SK-N-MC (cell line): ENCODE measurements at regions not wholly inside any gene's neighbourhood (a gene's known extent, or its start where the extent isn't known, plus 50 kb on each side); places are given as distances from the start of the nearest gene placed in this dataset.
"Not testable (repeated sequence)": the region's sequence is repeated elsewhere in the genome, so short reads cannot be mapped to it uniquely, and the experiment has no call there.

Source experiments
- EZH2 ChIP-seq: fragments of 200-600 bp; sonication (generic); IDR thresholded peaks from one replicate; pipeline ENCODE4 v1.6.1; 2017; ENCODE audit warnings: antibody characterized with exemption
- FOXP2 ChIP-seq: optimal IDR thresholded peaks from 2 replicates; pipeline ENCODE3; 2011; ENCODE audit warnings: mild to moderate bottlenecking, moderate library complexity; ENCODE audit not compliant: insufficient read depth; ENCODE audit errors: extremely low read length, control extremely low read depth
- POLR2AphosphoS5 ChIP-seq: IDR thresholded peaks from 2 replicates; pipeline ENCODE4 v1.6.1; 2012; ENCODE audit warnings: mild to moderate bottlenecking, low read depth, low read length, borderline replicate concordance

- TF ChIP-seq POLR2AphosphoS5, EZH2, FOXP2: not testable (repeated sequence)
These were observed 1057.7 kb downstream of the HACE1 start for GRCh38 chr6:103801901-103802479.
